Coronary artery (tissue), 2 donors: ENCODE measurements at regions not wholly inside any gene's neighbourhood (a gene's known extent, or its start where the extent isn't known, plus 50 kb on each side); places are given as distances from the start of the nearest gene placed in this dataset.

Source experiments
- DNase-seq: peaks from one replicate; pipeline ENCODE4 v3.0.0-alpha.2; 2017; ENCODE audit warnings: low spot score
- H3K27ac ChIP-seq, 2 donors: fragments of 200-600 bp; sonication (generic); one replicate each; pipeline ENCODE4 v1.5.1; 2016 to 2019
- H3K4me3 ChIP-seq: fragments of 200-600 bp; sonication (generic); 2 replicates; pipeline ENCODE4 v1.5.1; 2016; ENCODE audit warnings: mild to moderate bottlenecking, moderate library complexity
- TF ChIP-seq, protein P1 (sequence below): fragments of 200-600 bp; sonication (generic); IDR thresholded peaks from one replicate; pipeline ENCODE4 v1.5.1; 2019; ENCODE audit warnings: antibody characterized with exemption

DNA sequence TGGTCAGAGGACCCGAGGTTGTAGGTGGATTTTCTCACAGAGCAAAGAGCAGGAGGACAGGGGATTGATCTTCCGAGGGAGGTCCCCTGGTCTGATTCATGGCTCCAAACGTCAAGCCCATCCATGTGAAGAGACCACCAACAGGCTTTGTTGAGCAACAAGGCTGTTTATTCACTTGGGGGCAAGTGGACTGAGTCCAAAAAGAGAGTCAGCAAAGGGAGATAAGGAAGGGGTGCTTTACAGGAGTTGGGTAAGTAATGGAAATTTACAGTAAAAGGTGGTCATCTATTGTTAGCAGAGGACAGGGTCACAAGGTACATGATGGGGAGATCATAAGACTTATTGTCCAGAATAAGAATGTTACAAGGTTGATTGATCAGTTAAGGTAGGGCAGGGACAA lies 2285.8 kb downstream of the TP53TG3F start:
- Histone ChIP-seq H3K27ac (no peak overlapping the region), H3K4me3 (no peak overlapping the region)
- no peak for DNase-seq
- TF ChIP-seq, protein P1, sequence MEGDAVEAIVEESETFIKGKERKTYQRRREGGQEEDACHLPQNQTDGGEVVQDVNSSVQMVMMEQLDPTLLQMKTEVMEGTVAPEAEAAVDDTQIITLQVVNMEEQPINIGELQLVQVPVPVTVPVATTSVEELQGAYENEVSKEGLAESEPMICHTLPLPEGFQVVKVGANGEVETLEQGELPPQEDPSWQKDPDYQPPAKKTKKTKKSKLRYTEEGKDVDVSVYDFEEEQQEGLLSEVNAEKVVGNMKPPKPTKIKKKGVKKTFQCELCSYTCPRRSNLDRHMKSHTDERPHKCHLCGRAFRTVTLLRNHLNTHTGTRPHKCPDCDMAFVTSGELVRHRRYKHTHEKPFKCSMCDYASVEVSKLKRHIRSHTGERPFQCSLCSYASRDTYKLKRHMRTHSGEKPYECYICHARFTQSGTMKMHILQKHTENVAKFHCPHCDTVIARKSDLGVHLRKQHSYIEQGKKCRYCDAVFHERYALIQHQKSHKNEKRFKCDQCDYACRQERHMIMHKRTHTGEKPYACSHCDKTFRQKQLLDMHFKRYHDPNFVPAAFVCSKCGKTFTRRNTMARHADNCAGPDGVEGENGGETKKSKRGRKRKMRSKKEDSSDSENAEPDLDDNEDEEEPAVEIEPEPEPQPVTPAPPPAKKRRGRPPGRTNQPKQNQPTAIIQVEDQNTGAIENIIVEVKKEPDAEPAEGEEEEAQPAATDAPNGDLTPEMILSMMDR, result no peak

DNA sequence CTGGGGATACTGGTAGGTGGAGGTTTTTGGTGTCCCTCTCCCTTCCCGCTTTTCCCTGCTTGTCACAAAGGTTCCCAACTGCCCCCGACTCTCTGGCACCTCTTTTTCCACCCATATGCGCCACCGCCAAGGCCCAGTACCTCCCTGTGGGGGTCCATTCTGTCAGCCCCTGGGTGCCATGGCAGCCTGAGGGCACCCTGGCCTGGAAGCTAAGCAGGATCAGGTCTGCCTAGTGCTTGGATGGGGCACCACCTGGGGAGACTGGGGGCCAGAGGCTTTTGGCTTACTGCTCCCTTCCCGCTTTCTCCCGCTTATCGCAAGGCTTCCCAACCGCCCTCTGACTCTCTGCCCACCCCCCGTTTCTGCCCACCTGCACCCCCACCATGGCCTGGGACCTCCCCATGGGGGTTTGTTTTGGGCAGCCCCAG lies 2286.4 kb downstream of the TP53TG3F start:
- TF ChIP-seq, protein P1, result no peak

DNA sequence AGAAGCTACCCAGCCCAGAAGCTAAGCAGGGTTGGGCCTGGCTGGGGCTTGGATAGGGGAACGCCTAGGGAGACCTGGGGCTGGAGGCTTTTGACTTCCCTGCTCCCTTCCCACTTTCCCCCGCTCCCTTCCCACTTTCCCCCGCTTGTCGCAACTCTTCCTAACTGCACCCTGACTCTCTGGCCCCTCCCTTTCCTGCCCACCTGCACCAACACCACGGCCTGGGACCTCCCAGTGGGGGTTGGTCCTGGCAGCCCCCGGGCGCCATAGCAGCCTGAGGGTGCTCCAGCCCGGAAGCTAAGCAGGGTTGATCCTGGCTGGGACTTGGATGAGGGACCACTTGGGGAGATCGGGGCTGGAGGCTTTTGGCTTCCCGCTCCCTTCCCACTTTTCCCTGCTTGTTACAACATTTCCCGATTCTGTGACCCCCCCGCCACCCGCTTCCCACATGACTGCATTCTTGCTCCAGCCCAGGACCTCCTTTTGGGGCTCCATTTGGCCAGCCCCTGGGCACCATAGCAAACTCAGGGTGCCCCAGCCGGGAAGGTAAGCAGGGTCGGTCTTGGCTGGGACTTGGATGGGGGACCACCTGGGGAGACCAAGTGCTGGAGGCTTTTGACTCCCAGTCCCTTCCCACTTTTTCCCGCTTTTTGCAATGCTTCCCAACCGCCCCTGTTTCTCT lies 2287.0 kb downstream of the TP53TG3F start:
- no peak overlapping the region for H3K4me3 ChIP-seq
- TF ChIP-seq, protein P1, result no peak
- no peak overlapping the region for H3K27ac ChIP-seq
- DNase-seq, result peak; percentile 59

More for the DNA sequence above, 2286.4 kb downstream of the TP53TG3F start:
- Histone ChIP-seq H3K4me3 (no peak overlapping the region), H3K27ac (no peak overlapping the region)
- DNase-seq, result no peak

DNA sequence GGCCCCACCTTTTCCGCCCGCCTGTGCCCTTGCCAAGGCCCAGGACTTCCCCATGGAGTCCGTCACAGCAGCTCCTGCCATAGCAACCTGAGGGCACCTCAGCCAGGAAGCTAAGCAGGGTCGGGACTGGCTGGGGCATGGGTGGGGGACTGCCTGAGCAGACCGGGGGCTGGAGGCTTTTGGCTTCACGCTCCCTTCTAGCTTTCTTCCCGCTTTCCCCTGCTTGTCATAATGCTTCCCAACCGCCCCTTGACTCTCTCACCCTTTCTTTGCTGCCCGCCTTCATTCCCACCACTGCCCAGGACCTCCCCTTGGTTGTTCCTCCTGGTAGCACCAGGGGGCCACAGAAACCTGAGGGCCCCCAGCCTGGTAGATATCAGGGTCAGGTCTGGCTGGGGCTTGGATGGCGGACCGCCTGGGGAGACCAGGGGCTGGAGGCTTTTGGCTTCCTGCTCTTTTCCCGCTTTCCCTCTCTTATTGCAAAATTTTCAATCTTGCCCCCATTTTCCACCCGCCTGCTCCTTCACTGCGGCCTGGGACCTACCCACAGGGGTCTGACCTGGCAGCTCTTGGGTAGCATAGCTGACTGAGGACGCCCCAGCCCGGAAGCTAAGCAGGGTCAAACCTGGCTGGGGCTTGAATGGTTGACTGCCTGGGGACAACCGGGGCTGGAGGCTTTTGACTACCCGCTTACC lies 2287.7 kb downstream of the TP53TG3F start:
- DNase-seq, result peak; percentile 56
- TF ChIP-seq, protein P1, result no peak
- no peak overlapping the region for H3K27ac ChIP-seq
- no peak overlapping the region for H3K4me3 ChIP-seq

DNA sequence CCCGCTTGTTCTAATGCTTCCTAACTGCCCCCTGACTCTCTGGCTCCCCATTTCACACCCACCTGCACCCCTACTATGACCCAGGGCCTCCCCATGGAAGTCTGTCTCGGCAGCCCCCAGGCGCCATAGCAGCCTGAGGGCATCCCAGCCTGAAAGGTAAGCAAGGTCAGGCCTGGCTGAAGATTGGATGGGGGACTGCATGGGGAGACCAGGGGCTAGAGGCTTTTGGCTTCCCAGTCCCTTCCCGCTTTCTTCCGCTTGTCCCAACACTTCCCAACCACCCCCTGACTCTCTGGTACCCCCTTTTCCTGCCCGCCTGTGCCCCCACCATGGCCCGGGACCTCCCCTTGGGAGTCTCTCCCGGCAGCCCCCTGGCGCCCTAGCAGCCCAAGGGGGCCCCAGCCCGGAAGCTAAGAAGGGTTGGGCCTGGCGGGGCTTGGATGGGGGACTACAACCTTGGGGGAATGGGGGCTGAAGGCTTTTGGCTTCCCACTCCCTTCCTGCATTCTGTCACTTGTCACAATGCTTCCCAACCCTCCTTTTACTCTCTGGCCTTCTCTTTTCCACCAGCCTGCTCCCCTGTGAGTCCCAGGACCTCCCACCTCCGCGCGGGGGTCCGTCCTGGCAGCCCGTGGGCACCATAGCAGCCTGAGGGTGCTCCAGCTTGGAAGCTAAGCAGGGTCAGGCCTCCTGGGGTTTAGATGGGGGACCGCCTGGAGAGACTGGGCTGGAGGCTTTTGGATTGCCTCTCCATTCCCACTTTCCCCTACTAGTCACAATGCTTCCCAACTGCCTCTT lies 2288.4 kb downstream of the TP53TG3F start:
- H3K27ac ChIP-seq, result no peak overlapping the region
- H3K4me3 ChIP-seq, result no peak overlapping the region
- TF ChIP-seq, protein P1, result no peak
- peak; percentile 55 for DNase-seq

DNA sequence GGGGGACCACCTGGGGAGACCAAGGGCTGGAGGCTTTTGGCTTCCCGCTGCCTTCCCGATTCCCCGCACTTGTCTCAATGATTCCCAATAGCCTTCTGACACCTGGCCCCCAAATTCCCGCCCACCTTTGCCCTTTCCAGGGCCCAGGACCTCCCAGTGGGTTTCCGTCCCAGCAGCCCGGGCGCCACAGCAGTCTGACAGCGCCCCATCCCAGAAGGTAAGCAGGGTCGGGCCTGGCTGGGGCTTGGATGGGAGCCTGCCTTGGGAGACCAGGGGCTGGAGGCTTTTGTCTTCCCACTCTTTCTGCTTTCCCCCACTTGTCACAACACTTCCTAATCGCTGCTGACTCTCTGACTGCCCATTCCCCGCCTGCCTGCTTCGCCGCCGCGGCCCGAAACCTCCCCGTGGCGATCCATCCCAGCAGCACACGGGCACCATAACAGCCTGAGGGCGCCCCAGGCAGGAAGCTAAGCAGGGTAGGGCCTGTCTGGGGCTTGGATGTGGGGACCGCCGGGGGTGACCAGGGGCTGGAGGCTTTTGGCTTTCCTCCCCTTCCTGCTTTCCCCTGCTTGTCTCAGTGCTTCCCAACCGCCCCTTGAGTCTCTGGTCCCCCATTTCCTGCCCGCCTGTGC lies 2289.3 kb downstream of the TP53TG3F start:
- TF ChIP-seq, protein P1, result no peak
- Histone ChIP-seq H3K4me3 (no peak overlapping the region), H3K27ac (no peak overlapping the region)
- peak; percentile 49 for DNase-seq
